ENCODE measurements at regions not wholly inside any gene's neighbourhood (a gene's known extent, or its start where the extent isn't known, plus 50 kb on each side); places are given as distances from the start of the nearest gene placed in this dataset.

GRCh38 chr5:89582768-89583339 lies 699.9 kb upstream of the MEF2C start:
- TF ChIP-seq, protein P1, sequence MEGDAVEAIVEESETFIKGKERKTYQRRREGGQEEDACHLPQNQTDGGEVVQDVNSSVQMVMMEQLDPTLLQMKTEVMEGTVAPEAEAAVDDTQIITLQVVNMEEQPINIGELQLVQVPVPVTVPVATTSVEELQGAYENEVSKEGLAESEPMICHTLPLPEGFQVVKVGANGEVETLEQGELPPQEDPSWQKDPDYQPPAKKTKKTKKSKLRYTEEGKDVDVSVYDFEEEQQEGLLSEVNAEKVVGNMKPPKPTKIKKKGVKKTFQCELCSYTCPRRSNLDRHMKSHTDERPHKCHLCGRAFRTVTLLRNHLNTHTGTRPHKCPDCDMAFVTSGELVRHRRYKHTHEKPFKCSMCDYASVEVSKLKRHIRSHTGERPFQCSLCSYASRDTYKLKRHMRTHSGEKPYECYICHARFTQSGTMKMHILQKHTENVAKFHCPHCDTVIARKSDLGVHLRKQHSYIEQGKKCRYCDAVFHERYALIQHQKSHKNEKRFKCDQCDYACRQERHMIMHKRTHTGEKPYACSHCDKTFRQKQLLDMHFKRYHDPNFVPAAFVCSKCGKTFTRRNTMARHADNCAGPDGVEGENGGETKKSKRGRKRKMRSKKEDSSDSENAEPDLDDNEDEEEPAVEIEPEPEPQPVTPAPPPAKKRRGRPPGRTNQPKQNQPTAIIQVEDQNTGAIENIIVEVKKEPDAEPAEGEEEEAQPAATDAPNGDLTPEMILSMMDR (IDR thresholded peaks at IDR 0.05; ENCODE audit: insufficient read depth, low read length, poor library complexity, severe bottlenecking): no peak
- no peak overlapping the region for H3K4me3 ChIP-seq (replicated peaks; ENCODE audit: low read depth, low read length)
- no peak for DNase-seq (ENCODE audit: extremely low read depth, insufficient read length)
- H3K27me3 ChIP-seq (replicated peaks; ENCODE audit: control insufficient read depth, insufficient read depth, low read length): no peaks in the 10 kb centered on the region
- H3K36me3 ChIP-seq (ENCODE audit: control insufficient read depth, insufficient read depth, low read length): no peaks in the 10 kb centered on the region

GRCh38 chr5:89580976-89581375 lies 698.0 kb upstream of the MEF2C start:
- DNase-seq (ENCODE audit: extremely low read depth, insufficient read length): no peak
- H3K36me3 ChIP-seq (ENCODE audit: control insufficient read depth, insufficient read depth, low read length): no peaks in the 10 kb centered on the region
- H3K4me3 ChIP-seq (replicated peaks; ENCODE audit: low read depth, low read length): no peak overlapping the region
- TF ChIP-seq, protein P1 (IDR thresholded peaks at IDR 0.05; ENCODE audit: insufficient read depth, low read length, poor library complexity, severe bottlenecking): no peak
- no peaks in the 10 kb centered on the region for H3K27me3 ChIP-seq (replicated peaks; ENCODE audit: control insufficient read depth, insufficient read depth, low read length)

- Histone ChIP-seq H3K27me3 (replicated peaks; ENCODE audit: control insufficient read depth, insufficient read depth, low read length) (no peaks in the 10 kb centered on the region), H3K4me3 (replicated peaks; ENCODE audit: low read depth, low read length) (no peak overlapping the region), H3K36me3 (ENCODE audit: control insufficient read depth, insufficient read depth, low read length) (no peaks in the 10 kb centered on the region)
- DNase-seq (ENCODE audit: extremely low read depth, insufficient read length): no peak
- TF ChIP-seq, protein P1 (IDR thresholded peaks at IDR 0.05; ENCODE audit: insufficient read depth, low read length, poor library complexity, severe bottlenecking): no peak
Observed at GRCh38 chr5:89575319-89575718, 692.3 kb upstream of the MEF2C start.

GRCh38 chr5:89573345-89573744 lies 690.4 kb upstream of the MEF2C start:
- Histone ChIP-seq H3K4me3 (replicated peaks; ENCODE audit: low read depth, low read length) (no peak overlapping the region), H3K36me3 (ENCODE audit: control insufficient read depth, insufficient read depth, low read length) (no peaks in the 10 kb centered on the region), H3K27me3 (replicated peaks; ENCODE audit: control insufficient read depth, insufficient read depth, low read length) (no peaks in the 10 kb centered on the region)
- DNase-seq (ENCODE audit: extremely low read depth, insufficient read length): no peak
- TF ChIP-seq, protein P1 (IDR thresholded peaks at IDR 0.05; ENCODE audit: insufficient read depth, low read length, poor library complexity, severe bottlenecking): no peak

DNA sequence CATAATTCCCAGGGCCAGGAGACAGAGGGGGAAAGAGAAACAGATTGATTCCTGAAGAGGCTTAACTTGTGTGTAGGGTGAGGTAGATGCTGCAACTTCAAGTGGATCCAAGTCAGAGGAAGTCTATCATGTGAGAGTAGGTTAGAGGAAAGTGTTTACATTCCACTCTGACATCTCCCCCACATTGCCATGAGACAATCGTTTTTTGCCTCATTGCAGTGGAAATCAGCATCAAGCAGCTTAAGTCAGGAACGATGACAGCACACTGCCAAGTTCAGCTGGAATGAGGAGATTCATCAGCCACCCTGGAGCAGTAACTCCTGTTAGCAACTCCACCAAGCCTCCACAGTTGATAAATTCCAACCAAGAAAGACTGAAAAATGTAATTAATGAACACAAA lies 689.7 kb upstream of the MEF2C start:
- Histone ChIP-seq H3K27me3 (replicated peaks; ENCODE audit: control insufficient read depth, insufficient read depth, low read length) (no peaks in the 10 kb centered on the region), H3K36me3 (ENCODE audit: control insufficient read depth, insufficient read depth, low read length) (no peaks in the 10 kb centered on the region), H3K4me3 (replicated peaks; ENCODE audit: low read depth, low read length) (no peak overlapping the region)
- TF ChIP-seq, protein P1 (IDR thresholded peaks at IDR 0.05; ENCODE audit: insufficient read depth, low read length, poor library complexity, severe bottlenecking): no peak
- DNase-seq (ENCODE audit: extremely low read depth, insufficient read length): no peak

GRCh38 chr5:89570557-89570956 lies 687.6 kb upstream of the MEF2C start:
- Histone ChIP-seq H3K27me3 (replicated peaks; ENCODE audit: control insufficient read depth, insufficient read depth, low read length) (no peaks in the 10 kb centered on the region), H3K4me3 (replicated peaks; ENCODE audit: low read depth, low read length) (no peak overlapping the region), H3K36me3 (ENCODE audit: control insufficient read depth, insufficient read depth, low read length) (no peaks in the 10 kb centered on the region)
- no peak for DNase-seq (ENCODE audit: extremely low read depth, insufficient read length)
- TF ChIP-seq, protein P1 (IDR thresholded peaks at IDR 0.05; ENCODE audit: insufficient read depth, low read length, poor library complexity, severe bottlenecking): no peak
